ENCODE measurements at regions not wholly inside any gene's neighbourhood (a gene's known extent, or its start where the extent isn't known, plus 50 kb on each side); places are given as distances from the start of the nearest gene placed in this dataset.

GRCh38 chr3:118097226-118097625, 937.4 kb downstream of the IGSF11 start:
- TF ChIP-seq CTCF (IDR thresholded peaks at IDR 0.05; ENCODE audit: low read depth, low read length) (no peak), EZH2phosphoT487 (IDR thresholded peaks at IDR 0.05; ENCODE audit: low read depth) (no peak)

Measured in OCI-LY3 (cell line).